Pulmonary artery endothelial cell (primary cell): ENCODE measurements at regions not wholly inside any gene's neighbourhood (a gene's known extent, or its start where the extent isn't known, plus 50 kb on each side); places are given as distances from the start of the nearest gene placed in this dataset.
"Not testable (repeated sequence)": the region's sequence is repeated elsewhere in the genome, so short reads cannot be mapped to it uniquely, and the experiment has no call there.

Source experiments
- DNase-seq: peaks from one replicate; pipeline ENCODE4 v3.0.0-alpha.2; 2011; ENCODE audit warnings: low read depth, low spot score

DNA sequence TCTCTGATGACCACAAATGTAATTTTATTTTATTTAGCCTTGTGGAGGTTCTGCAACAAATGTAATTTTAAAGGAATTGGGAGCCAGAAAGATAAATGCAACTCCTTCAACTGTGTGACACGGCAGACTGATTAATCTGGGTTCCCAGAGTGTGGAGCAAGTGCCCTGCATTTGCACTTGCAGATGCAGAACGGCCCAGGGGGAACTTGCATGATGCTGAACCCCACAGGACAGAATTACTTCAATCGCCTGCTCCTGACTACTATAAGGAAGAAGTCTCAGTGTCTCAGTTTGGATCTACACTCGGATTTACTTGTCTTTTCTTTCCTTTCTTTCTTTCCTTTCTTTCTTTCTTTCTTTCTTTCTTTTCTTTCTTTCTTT is 107.2 kb upstream of the ACBD5 start:
- DNase-seq: not testable (repeated sequence)

DNA sequence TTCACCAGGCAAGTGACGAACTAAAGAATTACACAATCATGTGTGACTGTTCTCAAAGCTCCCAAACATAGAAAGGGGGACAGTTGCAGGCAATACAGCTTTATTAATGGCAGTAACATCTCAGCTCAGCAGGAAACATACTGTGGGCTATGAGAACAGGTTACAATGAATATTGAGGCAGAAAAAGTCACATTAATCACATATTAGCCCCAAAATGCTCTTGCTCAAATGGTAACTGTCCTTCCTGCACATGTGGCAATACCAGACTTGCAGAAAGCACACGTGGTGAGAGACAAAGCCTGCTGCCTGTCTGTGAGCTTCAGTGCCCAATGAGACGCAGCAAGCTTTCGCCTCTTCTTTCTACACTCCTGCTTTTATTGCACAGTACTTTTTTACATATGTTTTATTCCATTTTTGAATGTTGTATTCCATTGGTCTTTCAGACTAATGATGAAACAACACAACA is 104.9 kb upstream of the ACBD5 start:
- DNase-seq: no peak

DNA sequence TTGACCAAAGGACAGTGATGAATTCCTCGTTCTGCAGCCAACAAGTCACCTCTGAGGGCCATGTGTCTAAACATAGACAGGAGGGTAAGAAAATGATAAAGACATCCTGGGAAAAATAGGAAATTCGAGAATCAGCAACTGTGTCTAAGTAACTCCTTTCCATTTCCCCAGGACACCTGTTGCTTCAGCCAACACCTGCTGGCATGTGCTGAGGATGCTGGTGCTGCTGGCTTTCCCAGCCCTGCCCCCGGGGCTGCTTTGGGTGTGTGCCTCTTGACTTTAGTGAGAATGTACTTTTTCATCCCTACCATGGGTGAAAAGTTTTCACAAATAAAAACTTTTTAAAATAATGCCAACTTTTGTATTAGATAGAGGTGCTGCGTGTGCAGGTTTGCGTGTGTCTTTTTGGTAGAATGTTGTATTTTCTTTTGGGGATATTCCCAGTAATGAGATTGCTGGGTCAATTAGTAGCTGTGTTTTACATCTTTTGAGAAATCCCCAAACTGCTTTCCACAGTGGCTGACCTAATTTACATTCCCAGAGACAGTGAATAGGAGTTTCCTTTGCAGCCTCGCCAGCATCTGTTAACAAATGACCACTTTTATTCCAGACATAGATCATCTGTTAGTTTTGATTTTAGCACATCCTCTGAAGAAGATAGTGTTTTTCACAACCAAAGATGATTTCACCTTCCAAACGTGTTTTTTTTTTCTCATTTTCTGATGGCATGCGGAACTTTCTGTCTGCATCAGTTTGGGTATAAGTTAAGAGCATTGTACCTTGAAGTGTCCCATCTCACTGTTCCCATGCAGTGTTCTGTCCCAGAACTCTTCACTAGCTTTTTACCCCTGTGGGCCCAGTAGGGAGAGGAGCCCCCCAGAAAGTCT is 104.2 kb upstream of the ACBD5 start:
- DNase-seq: no peak

DNA sequence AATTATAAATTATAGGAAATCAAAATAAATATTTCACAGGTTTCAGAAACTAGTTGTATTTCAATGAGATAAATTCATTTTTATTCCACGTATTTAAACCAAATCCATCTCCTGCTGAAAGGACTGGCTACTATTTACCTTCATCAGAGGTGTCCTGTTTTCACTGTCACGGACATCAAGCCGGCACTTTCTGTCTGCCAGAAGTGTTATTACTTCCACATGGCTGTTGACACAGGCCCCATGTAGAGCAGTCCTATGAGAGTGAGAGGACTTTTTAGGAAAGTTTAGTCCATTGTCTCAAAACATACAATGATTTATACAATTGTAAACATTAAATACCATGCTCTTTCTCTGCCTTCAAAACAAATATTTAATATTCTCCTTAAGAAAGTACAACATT is 100.4 kb upstream of the ACBD5 start:
- DNase-seq: no peak

DNA sequence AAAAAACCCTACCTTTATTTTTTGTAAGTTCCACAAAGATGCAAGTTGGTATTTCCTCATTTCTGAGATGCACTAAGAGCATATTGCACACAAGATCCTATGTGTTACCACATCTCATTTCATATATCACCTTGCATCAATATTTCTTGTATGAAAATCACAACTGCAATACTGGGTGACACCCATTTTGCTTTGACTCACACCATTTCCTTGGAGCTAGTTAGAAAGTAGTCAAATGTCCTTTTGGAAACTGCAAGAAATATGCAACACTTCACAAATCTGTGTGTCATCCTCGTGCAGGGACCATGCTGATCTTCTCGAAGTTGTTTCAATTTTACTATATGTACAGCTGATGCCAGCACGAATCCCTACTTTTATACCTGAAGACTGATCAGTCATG is 94.6 kb upstream of the ACBD5 start:
- DNase-seq: not testable (repeated sequence)

DNA sequence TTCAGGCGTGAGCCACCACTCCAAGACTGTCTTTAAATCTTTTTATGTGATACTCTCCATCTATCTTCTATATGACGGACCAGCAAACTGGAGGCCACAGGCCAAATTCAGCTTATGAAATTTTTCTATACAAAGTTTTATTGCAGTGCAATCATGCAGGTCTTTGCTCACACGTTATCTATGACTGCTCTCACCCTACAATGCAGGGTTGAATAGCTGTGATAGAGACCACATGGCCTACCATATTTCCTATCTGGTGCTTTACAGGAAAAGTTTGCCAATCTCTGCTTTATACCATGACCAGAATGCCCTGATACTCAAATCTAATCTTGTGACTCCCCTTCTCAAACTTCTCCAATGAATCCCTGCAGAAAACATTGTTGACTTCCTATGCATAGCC is 89.5 kb upstream of the ACBD5 start:
- DNase-seq: no peak

DNA sequence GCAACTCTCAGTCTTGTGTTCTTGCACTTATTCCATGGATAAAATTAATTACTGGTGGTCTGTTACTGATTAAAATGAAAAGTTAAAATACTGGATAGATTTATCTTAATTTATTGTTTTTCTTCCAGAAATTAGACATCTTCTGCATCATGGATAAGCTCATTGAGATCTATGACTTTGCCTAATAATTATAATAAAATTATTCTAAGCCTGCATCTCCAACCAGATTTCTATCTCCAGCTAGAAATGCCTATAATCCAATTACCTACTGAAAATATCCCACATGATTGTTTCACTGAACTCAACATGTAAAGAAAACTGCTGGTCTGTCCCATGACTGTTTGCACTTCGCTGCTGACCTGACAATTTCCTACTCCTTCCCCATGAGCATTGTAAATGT is 88.3 kb upstream of the ACBD5 start:
- DNase-seq: no peak

DNA sequence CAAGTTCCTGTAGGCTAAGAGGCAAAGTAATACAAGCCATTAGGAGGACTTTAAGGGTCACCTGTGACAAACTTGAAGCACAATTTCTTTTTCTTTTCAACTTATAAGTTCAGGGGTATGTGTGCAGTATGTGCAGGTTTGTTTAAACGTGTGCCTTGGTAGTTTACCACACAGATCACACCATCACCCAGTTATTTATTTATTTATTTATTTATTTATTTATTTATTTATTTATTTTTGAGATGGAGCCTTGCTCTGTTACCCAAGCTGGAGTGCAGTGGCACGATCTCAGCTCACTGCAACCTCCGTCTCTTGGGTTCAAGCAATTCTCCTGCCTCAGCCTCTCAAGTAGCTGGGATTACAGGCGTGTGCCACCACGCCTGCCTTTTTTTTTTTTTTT is 86.2 kb upstream of the ACBD5 start:
- DNase-seq: not testable (repeated sequence)

DNA sequence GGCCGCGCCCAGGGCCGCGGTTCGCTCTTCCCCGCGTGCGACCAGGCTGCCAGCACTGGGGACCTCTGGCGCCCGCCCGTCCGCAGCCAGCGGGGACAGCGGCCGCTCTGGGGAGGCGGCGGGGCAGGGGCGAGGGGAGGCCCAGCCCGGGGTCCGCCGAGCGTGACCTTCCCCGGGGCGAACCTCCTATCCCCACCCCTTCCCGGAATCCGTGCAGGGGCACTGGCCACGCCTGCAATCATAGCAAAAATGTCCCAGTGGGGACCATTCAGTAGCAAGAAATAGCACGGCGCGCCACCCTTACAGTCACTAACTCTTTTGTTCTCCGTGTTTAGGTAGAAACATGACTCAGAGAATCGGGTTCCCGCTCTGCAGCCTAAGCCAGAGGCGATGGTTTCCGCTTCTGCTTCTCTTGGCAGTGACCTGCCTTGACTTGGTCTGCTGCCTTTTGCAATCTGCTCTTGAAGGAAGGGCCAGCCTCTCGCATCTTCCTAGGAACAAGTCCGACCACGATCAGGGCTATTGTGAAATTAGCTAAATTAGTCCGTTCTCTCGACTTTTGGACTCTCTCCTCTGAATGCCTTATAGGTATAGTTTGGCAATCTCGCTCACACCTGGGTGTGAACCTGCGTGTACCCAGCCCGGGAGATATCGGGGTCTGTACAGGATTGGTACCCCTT is 79.3 kb upstream of the ACBD5 start:
- peak; percentile 15 for DNase-seq

DNA sequence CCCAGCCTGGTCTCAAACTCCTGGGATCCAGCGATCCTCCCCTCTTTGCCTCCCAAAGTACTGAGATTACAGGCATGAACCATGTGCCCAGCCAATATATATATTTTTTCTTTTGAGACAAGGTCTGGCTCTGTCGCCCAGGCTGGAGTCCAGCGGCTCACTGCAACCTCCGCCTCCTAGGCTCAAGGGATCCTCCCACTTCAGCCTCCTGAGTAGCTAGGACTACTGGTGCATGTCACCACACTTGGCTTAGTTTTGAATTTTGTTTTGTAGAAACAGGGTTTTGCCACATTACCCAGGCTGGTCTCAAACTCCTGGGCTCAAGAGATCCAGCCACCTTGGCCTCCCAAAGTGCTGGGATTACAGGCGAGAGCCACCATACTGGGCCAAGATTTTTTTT is 78.5 kb upstream of the ACBD5 start:
- not testable (repeated sequence) for DNase-seq

DNA sequence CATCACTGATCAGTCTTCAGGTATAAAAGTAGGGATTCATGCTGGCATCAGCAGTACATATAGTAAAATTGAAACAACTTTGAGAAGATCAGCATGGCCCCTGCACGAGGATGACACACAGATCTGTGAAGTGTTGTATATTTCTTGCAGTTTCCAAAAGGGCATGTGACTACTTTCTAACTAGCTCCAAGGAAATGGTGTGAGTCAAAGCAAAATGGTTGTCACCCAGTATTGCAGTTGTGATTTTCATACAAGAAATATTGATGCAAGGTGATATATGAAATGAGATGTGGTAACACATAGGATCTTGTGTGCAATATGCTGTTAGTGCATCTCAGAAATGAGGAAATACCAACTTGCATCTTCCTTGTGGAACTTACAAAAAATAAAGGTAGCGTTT is 74.5 kb upstream of the ACBD5 start:
- DNase-seq: not testable (repeated sequence)

DNA sequence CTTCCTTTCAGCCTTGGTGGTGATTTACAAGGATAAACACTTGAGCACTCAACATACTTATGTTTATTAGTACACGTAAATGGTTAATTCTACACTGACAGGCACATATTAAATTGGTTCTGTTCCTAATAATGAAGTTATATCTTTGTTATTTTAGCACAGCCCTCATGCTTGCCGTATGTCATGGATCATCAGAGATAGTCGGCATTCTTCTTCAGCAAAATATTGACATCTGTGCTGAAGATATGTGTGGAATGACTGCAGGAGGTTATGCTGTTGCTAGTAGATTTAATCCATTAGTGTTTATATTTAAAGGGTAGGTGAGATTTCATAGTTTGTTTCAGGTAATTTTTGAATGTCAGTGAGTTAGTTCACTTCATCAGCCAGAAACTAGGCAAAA is 73.0 kb upstream of the ACBD5 start:
- not testable (repeated sequence) for DNase-seq

DNA sequence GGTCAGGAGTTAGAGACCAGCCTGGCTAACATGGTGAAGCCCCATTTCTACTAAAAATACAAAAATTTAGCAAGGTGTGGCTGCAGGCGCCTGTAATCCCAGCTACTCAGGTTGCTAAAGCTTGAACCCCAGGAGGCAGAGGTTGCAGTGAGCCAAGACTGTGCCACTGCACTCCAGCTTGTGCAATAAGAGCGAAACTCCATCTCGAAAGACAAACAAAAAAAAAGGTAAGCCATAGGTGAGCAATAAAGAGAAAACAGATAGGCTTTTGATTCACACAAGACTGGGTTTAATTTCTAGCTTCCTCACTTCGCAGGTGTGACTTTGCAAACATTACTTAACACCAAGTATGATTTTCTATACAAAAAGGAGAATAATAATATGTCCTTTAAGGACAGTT is 72.3 kb upstream of the ACBD5 start:
- no peak for DNase-seq

DNA sequence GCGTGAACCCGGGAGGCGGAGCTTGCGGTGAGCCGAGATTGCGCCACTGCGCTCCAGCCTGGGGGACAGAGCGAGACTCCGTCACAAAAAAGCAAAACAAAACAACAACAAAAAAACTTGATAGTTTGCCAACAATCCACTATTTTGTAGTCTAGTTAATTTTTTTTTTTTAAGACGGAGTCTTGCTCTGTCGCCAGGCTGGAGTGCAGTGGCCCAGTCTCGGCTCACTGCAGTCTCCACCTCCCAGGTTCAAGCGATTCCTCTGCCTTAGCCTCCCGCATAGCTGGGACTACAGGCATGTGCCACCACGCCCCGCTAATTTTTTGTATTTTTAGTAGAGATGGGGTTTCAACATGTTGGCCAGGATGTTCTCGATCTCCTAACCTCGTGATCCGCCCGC is 71.2 kb upstream of the ACBD5 start:
- DNase-seq: not testable (repeated sequence)

DNA sequence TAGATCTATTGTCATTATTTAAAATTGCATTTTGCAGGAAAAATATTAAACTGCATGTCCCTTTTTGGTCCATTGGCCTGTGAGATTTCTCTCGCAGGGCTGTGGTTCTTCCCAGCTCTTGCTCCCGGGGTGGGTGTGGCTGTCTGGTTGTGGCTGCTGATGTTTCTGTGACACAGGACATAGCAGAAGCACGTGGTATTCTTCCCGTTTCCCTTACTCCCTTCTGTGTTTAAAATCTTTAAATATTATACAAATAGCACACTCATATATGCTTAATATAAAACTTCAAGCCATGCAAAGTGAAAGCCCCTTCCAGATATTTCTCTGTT is 57.9 kb upstream of the ACBD5 start:
- not testable (repeated sequence) for DNase-seq

DNA sequence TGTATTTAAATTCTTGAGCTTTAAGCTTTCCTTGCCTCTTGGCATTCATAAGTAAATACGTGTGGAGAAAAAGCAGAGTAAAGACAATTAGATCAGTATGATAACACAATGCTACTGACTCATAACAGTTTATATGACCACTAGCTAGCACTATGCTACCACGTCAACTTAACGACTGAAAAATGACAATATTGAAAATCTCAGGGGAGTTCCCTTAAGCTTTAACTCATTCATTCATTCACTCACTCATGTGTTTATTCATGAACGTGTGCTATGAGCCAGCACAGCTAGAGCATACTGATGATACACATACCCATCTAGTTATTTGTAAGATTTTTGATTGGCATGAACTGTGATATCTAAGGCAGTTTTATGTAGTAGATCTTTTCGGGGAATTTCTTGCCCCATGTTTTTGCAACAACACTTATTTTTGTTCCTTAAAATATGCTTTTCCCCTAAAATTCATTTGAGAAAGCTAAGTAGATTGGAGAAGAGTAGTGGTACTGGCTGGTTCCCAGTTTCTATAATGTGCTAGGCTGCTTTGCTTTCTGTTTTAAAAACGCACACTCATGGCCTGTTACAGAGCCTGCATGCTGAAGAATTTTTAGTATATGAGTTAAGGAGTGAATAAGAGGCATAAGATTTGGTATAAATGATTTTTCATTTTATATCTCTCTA is 57.4 kb upstream of the ACBD5 start:
- DNase-seq: no peak

DNA sequence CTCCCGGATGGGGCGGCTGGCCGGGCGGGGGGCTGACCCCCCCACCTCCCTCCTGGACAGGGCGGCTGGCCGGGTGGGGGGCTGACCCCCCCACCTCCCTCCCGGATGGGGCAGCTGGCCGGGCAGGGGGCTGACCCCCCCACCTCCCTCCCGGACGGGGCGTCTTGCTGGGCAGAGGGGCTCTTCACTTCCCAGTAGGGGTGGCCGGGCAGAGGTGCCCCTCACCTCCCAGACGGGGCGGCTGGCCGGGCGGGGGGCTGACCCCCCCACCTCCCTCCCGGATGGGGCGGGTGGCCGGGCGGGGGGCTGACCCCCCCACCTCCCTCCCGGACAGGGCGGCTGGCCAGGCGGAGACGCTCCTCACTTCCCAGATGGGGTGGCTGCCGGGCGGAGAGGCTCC is 55.7 kb upstream of the ACBD5 start:
- DNase-seq: not testable (repeated sequence)

DNA sequence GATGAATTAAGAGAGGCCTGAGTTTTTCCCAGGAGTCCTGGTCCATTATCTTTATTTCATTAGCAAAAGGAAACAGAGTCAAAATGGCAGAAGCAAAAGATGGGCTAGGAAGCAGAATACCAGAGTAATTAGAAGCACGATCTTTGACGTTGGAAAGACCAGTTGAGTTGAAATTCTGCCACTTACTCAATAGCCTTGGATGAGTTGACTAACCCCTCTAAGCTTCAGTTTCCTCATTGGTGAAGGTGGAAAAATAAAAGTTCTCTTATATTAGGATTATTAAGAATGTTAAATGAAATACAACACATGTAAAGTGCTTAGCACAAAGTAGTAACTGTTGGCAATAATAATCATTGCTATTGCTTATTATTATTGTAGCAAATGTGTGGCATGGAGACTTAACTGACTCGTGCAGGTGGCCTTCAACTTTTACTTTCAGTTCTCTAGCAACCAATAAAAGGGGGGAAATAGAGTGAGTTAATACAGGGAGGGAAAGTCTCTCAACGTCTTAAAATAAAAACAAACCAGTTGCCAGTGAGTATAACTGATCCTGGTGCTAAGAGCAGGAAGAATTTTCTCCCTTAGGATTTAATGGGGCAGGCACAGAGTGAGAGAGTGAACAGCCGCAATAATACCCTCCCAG is 50.8 kb upstream of the ACBD5 start:
- DNase-seq: not testable (repeated sequence)
